Activated naive CD4-positive, alpha-beta T cell treated with anti-CD3 and anti-CD28 coated beads, Interleukin-2, amount 10 ng/mL, durations not matched to agents 7 days and 5 days (primary cell): ENCODE measurements at regions not wholly inside any gene's neighbourhood (a gene's known extent, or its start where the extent isn't known, plus 50 kb on each side); places are given as distances from the start of the nearest gene placed in this dataset.

Experiments
- CTCF ChIA-PET: fragments of 350-600 bp; sonication (Branson Sonifier 250); formaldehyde crosslinking; loops from one replicate; lab custom pipeline; 2021; ENCODE audit warnings: antibody characterized with exemption; lab: Charles Lee
- DNase-seq: peaks from one replicate; pipeline ENCODE4 v3.0.0-alpha.2; 2020
- H3K27ac Mint-ChIP-seq: one replicate; pipeline ENCODE4 v1.8.0; 2021; ENCODE audit warnings: mild to moderate bottlenecking, moderate library complexity, mixed read lengths
- H3K27me3 Mint-ChIP-seq: one replicate; pipeline ENCODE4 v1.8.0; 2021; ENCODE audit warnings: mild to moderate bottlenecking, mixed read lengths
- H3K36me3 Mint-ChIP-seq: one replicate; pipeline ENCODE4 v1.8.0; 2021; ENCODE audit warnings: mixed read lengths
- H3K4me1 Mint-ChIP-seq: one replicate; pipeline ENCODE4 v1.8.0; 2021; ENCODE audit warnings: mixed read lengths
- H3K4me3 Mint-ChIP-seq: one replicate; pipeline ENCODE4 v1.8.0; 2021; ENCODE audit warnings: mild to moderate bottlenecking, moderate library complexity, mixed read lengths
- H3K9me3 Mint-ChIP-seq: one replicate; pipeline ENCODE4 v1.8.0; 2021; ENCODE audit warnings: mixed read lengths

GRCh38 chr11:35065566-35065965 lies 73.4 kb upstream of the CD44 start:
- no peak for DNase-seq
- Mint-ChIP-seq H3K27me3 (no peaks in the 10 kb centered on the region), H3K9me3 (peaks cover 28% of the 10 kb centered on the region), H3K27ac (no peak overlapping the region), H3K4me3 (no peak overlapping the region), H3K36me3 (peaks cover 30% of the 10 kb centered on the region), H3K4me1 (peaks cover 31% of the 10 kb centered on the region)
- CTCF ChIA-PET: interaction anchor here (1.4 kb wide), 1 partner anchor 15 kb away, joined by 4 read pairs; no protein-coding TSS in a partner anchor

- peaks cover 31% of the 10 kb centered on the region for H3K4me1 Mint-ChIP-seq
- H3K9me3 Mint-ChIP-seq: peaks cover 31% of the 10 kb centered on the region
- CTCF ChIA-PET: no interaction called here
- peaks cover 33% of the 10 kb centered on the region for H3K36me3 Mint-ChIP-seq
- H3K4me3 Mint-ChIP-seq: no peak overlapping the region
- DNase-seq: no peak
- H3K27me3 Mint-ChIP-seq: no peaks in the 10 kb centered on the region
- H3K27ac Mint-ChIP-seq: peak overlapping the region; percentile 76
Measured at GRCh38 chr11:35066030-35066429, 72.9 kb upstream of the CD44 start.

- Mint-ChIP-seq H3K9me3 (peaks cover 31% of the 10 kb centered on the region), H3K36me3 (peaks cover 33% of the 10 kb centered on the region), H3K4me1 (peaks cover 32% of the 10 kb centered on the region), H3K4me3 (no peak overlapping the region), H3K27me3 (no peaks in the 10 kb centered on the region), H3K27ac (peak overlapping the region; percentile 76)
- CTCF ChIA-PET: interaction anchor here (1.0 kb wide), 2 partner anchors 13 to 26 kb away, joined by 3 read pairs; no protein-coding TSS in a partner anchor
- DNase-seq: peak; percentile 50
Measured at GRCh38 chr11:35066783-35067423, 72.1 kb upstream of the CD44 start.

- peaks cover 39% of the 10 kb centered on the region for H3K9me3 Mint-ChIP-seq
- H3K27ac Mint-ChIP-seq: no peak overlapping the region
- DNase-seq: no peak
- H3K4me1 Mint-ChIP-seq: peaks cover 44% of the 10 kb centered on the region
- H3K4me3 Mint-ChIP-seq: no peak overlapping the region
- CTCF ChIA-PET: no interaction called here
- peaks cover 34% of the 10 kb centered on the region for H3K36me3 Mint-ChIP-seq
- no peaks in the 10 kb centered on the region for H3K27me3 Mint-ChIP-seq
Measured at GRCh38 chr11:35071722-35072121, 67.2 kb upstream of the CD44 start.

- H3K9me3 Mint-ChIP-seq: peaks cover 31% of the 10 kb centered on the region
- DNase-seq: no peak
- H3K36me3 Mint-ChIP-seq: peaks cover 27% of the 10 kb centered on the region
- no peak overlapping the region for H3K27ac Mint-ChIP-seq
- CTCF ChIA-PET: no interaction called here
- no peaks in the 10 kb centered on the region for H3K27me3 Mint-ChIP-seq
- H3K4me1 Mint-ChIP-seq: peaks cover 50% of the 10 kb centered on the region
- H3K4me3 Mint-ChIP-seq: no peak overlapping the region
Measured at GRCh38 chr11:35073691-35074419, 65.1 kb upstream of the CD44 start.

- DNase-seq: no peak
- CTCF ChIA-PET: interaction anchor here (0.6 to 1.3 kb wide), 3 partner anchors 59 to 163 kb away, joined by 3 to 4 read pairs (median 3); no protein-coding TSS in a partner anchor
- peak overlapping the region; percentile 4 for H3K4me3 Mint-ChIP-seq
- no peaks in the 10 kb centered on the region for H3K27me3 Mint-ChIP-seq
- H3K36me3 Mint-ChIP-seq: peaks cover 13% of the 10 kb centered on the region
- H3K9me3 Mint-ChIP-seq: peaks cover 22% of the 10 kb centered on the region
- peak overlapping the region; percentile 98 for H3K27ac Mint-ChIP-seq
- H3K4me1 Mint-ChIP-seq: peaks cover 74% of the 10 kb centered on the region
Measured at GRCh38 chr11:35076201-35077100, 62.5 kb upstream of the CD44 start.

GRCh38 chr11:35077709-35078469 lies 61.1 kb upstream of the CD44 start:
- Mint-ChIP-seq H3K27ac (peak overlapping the region; percentile 98), H3K9me3 (peaks cover 19% of the 10 kb centered on the region), H3K36me3 (peaks cover 15% of the 10 kb centered on the region), H3K27me3 (no peaks in the 10 kb centered on the region), H3K4me1 (peaks cover 79% of the 10 kb centered on the region), H3K4me3 (peak overlapping the region; percentile 67)
- DNase-seq: peak; percentile 69
- CTCF ChIA-PET: interaction anchor here (0.7 to 1.8 kb wide), 7 partner anchors 32 to 228 kb away, joined by 3 to 5 read pairs (median 3); no protein-coding TSS in a partner anchor

- H3K9me3 Mint-ChIP-seq: peaks cover 19% of the 10 kb centered on the region
- no peaks in the 10 kb centered on the region for H3K27me3 Mint-ChIP-seq
- H3K36me3 Mint-ChIP-seq: peaks cover 15% of the 10 kb centered on the region
- CTCF ChIA-PET: interaction anchor here (0.7 to 1.8 kb wide), 7 partner anchors 33 to 227 kb away, joined by 3 to 5 read pairs (median 3); no protein-coding TSS in a partner anchor
- H3K4me3 Mint-ChIP-seq: peak overlapping the region; percentile 67
- H3K27ac Mint-ChIP-seq: peak overlapping the region; percentile 98
- DNase-seq: no peak
- peaks cover 82% of the 10 kb centered on the region for H3K4me1 Mint-ChIP-seq
Measured at GRCh38 chr11:35078470-35078735, 60.6 kb upstream of the CD44 start.

- Mint-ChIP-seq H3K27me3 (no peaks in the 10 kb centered on the region), H3K4me1 (peaks cover 88% of the 10 kb centered on the region), H3K36me3 (peaks cover 14% of the 10 kb centered on the region), H3K27ac (no peak overlapping the region), H3K9me3 (peaks cover 13% of the 10 kb centered on the region), H3K4me3 (no peak overlapping the region)
- CTCF ChIA-PET: interaction anchor here (1.0 to 1.8 kb wide), 2 partner anchors 12 to 86 kb away, joined by 3 to 5 read pairs; no protein-coding TSS in a partner anchor
- DNase-seq: no peak
Measured at GRCh38 chr11:35079611-35080010, 59.4 kb upstream of the CD44 start.

- Mint-ChIP-seq H3K27me3 (no peaks in the 10 kb centered on the region), H3K4me1 (peaks cover 92% of the 10 kb centered on the region), H3K9me3 (peaks cover 12% of the 10 kb centered on the region), H3K27ac (peak overlapping the region; percentile 97), H3K36me3 (peaks cover 14% of the 10 kb centered on the region), H3K4me3 (peak overlapping the region; percentile 77)
- DNase-seq: peak; percentile 92
- CTCF ChIA-PET: interaction anchor here (0.6 to 2.6 kb wide), 5 partner anchors 36 to 223 kb away, joined by 3 to 7 read pairs (median 3); no protein-coding TSS in a partner anchor
Measured at GRCh38 chr11:35082321-35083180, 56.4 kb upstream of the CD44 start.

GRCh38 chr11:35083181-35083430 lies 55.9 kb upstream of the CD44 start:
- Mint-ChIP-seq H3K4me1 (peaks cover 92% of the 10 kb centered on the region), H3K4me3 (peak overlapping the region; percentile 77), H3K27me3 (no peaks in the 10 kb centered on the region), H3K9me3 (peaks cover 12% of the 10 kb centered on the region), H3K27ac (peak overlapping the region; percentile 97), H3K36me3 (peaks cover 14% of the 10 kb centered on the region)
- DNase-seq: no peak
- CTCF ChIA-PET: interaction anchor here (0.6 to 2.6 kb wide), 4 partner anchors 54 to 222 kb away, joined by 3 to 7 read pairs (median 4); no protein-coding TSS in a partner anchor

- DNase-seq: peak; percentile 82
- Mint-ChIP-seq H3K27me3 (no peaks in the 10 kb centered on the region), H3K36me3 (peaks cover 14% of the 10 kb centered on the region), H3K9me3 (peaks cover 12% of the 10 kb centered on the region), H3K4me3 (peak overlapping the region; percentile 77), H3K27ac (peak overlapping the region; percentile 97), H3K4me1 (peaks cover 92% of the 10 kb centered on the region)
- CTCF ChIA-PET: interaction anchor here (0.6 to 2.6 kb wide), 5 partner anchors 54 to 222 kb away, joined by 3 to 7 read pairs (median 3); no protein-coding TSS in a partner anchor
Measured at GRCh38 chr11:35083431-35084238, 55.3 kb upstream of the CD44 start.
